Tibial nerve (tissue), 4 donors: ENCODE measurements at regions not wholly inside any gene's neighbourhood (a gene's known extent, or its start where the extent isn't known, plus 50 kb on each side); places are given as distances from the start of the nearest gene placed in this dataset.

Experiments used
- DNase-seq, 2 donors: peaks; one replicate each; pipeline ENCODE4 v3.0.0-alpha.2; 2019; ENCODE audit warnings: low spot score in 2 of 2
- H3K27ac ChIP-seq, 4 donors: fragments of 200-600 bp; sonication (generic) in 3 of 4; one replicate each; pipeline ENCODE4 v1.5.1; 2017 to 2019; ENCODE audit warnings: mild to moderate bottlenecking in 1 of 4
- H3K27me3 ChIP-seq, 2 donors: fragments of 200-600 bp; sonication (generic) in 1 of 2; one replicate each; pipeline versions ENCODE4 v1.5.1 to v1.6.0; 2017 to 2019
- H3K36me3 ChIP-seq, 3 donors: fragments of 200-600 bp; sonication (generic); one replicate each; pipeline ENCODE4 v1.5.1; 2018 to 2019
- H3K4me1 ChIP-seq, 4 donors: fragments of 200-600 bp; sonication (generic) in 3 of 4; one replicate each; pipeline ENCODE4 v1.5.1; 2017 to 2019
- H3K4me3 ChIP-seq, 4 donors: fragments of 200-600 bp; sonication (generic) in 3 of 4; one replicate each; pipeline ENCODE4 v1.5.1; 2017 to 2019; ENCODE audit warnings: mild to moderate bottlenecking in 1 of 4, moderate library complexity in 1 of 4
- H3K9me3 ChIP-seq, 4 donors: fragments of 200-600 bp; sonication (generic) in 3 of 4; one replicate each; pipeline ENCODE4 v1.5.1; 2017 to 2019
- CTCF ChIP-seq, 5 experiments: fragments of 200-600 bp in 3 of 5; fragments of 450-650 bp in 2 of 5; sonication (generic) in 3 of 5; IDR thresholded peaks; one replicate each; pipeline ENCODE4 v1.5.1; 2016 to 2019; ENCODE audit warnings: antibody characterized with exemption in 5 of 5, mild to moderate bottlenecking in 3 of 5, moderate library complexity in 2 of 5
- EP300 ChIP-seq, 2 donors: sonication (generic); formaldehyde crosslinking; IDR thresholded peaks; one replicate each; pipeline ENCODE4 v1.6.1; 2017; ENCODE audit warnings: antibody characterized with exemption in 2 of 2, mild to moderate bottlenecking in 1 of 2
- POLR2A ChIP-seq, 2 donors: fragments of 450-650 bp; IDR thresholded peaks; one replicate each; pipeline ENCODE4 v1.6.1; 2017; ENCODE audit warnings: antibody characterized with exemption in 2 of 2, mild to moderate bottlenecking in 2 of 2, moderate library complexity in 2 of 2
- WGBS, 2 donors: methylation state at CpG; one replicate each; pipeline ENCODE4 v1.1.5; 2018; 5-methylcytosine and 5-hydroxymethylcytosine counted together

- no peak for TF ChIP-seq CTCF (IDR thresholded peaks at IDR 0.05)
- TF ChIP-seq EP300 (IDR thresholded peaks at IDR 0.05), result no peak
- TF ChIP-seq POLR2A (IDR thresholded peaks at IDR 0.05), result no peak
- Histone ChIP-seq H3K27me3 (no peaks in the 10 kb centered on the region), H3K4me1 (no peaks in the 10 kb centered on the region), H3K27ac (no peak overlapping the region), H3K36me3 (no peaks in the 10 kb centered on the region), H3K9me3 (no peaks in the 10 kb centered on the region), H3K4me3 (no peak overlapping the region)
- WGBS, 2 donors, result 71 to 74% methylated on average over 5 of the region's 5 CpGs
- DNase-seq, result no peak
These were observed 325.6 kb downstream of the DEPDC1B start for GRCh38 chr5:60374409-60374808.

GRCh38 chr5:60372786-60373185 is 327.2 kb downstream of the DEPDC1B start:
- Histone ChIP-seq H3K27ac (no peak overlapping the region), H3K4me1 (no peaks in the 10 kb centered on the region), H3K4me3 (no peak overlapping the region), H3K36me3 (no peaks in the 10 kb centered on the region), H3K27me3 (no peaks in the 10 kb centered on the region), H3K9me3 (no peaks in the 10 kb centered on the region)
- WGBS, 2 donors, result 88% methylated on average over 7 of the region's 7 CpGs
- no peak for DNase-seq
- TF ChIP-seq POLR2A (IDR thresholded peaks at IDR 0.05) (no peak), EP300 (IDR thresholded peaks at IDR 0.05) (no peak), CTCF (IDR thresholded peaks at IDR 0.05) (no peak)

DNA sequence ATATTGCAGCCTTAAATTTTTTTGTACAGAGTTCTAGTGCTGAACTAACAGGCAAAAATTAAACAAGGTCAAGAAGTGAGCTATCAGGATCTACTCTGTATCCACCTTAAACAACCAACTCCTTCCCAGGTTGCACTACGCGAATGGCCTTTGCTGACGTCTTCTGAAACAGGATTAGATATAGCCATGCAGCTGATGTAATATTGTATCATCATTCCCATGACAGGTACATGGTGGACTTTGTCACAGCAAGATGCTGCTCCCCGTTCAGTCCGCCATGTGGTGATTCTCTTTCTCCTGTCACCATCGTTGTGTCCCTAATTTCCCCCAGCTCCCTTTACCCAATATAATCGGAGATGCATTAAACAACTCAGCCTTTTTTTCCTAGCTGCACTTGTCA is 328.9 kb downstream of the DEPDC1B start:
- Histone ChIP-seq H3K4me1 (no peaks in the 10 kb centered on the region), H3K9me3 (no peaks in the 10 kb centered on the region), H3K4me3 (no peak overlapping the region), H3K27me3 (no peaks in the 10 kb centered on the region), H3K27ac (no peak overlapping the region), H3K36me3 (no peaks in the 10 kb centered on the region)
- no peak for TF ChIP-seq CTCF (IDR thresholded peaks at IDR 0.05)
- TF ChIP-seq EP300 (IDR thresholded peaks at IDR 0.05), result no peak
- TF ChIP-seq POLR2A (IDR thresholded peaks at IDR 0.05), result no peak
- no peak for DNase-seq
- 82 to 93% methylated on average over 7 of the region's 7 CpGs for WGBS, 2 donors

- Histone ChIP-seq H3K36me3 (no peaks in the 10 kb centered on the region), H3K27ac (no peak overlapping the region), H3K4me1 (no peaks in the 10 kb centered on the region), H3K27me3 (no peaks in the 10 kb centered on the region), H3K9me3 (no peaks in the 10 kb centered on the region), H3K4me3 (no peak overlapping the region)
- TF ChIP-seq POLR2A (IDR thresholded peaks at IDR 0.05), result no peak
- TF ChIP-seq EP300 (IDR thresholded peaks at IDR 0.05), result no peak
- no peak for TF ChIP-seq CTCF (IDR thresholded peaks at IDR 0.05)
- no peak for DNase-seq
- WGBS, 2 donors, result 83 to 90% methylated on average over 5 of the region's 5 CpGs
These were observed 329.5 kb downstream of the DEPDC1B start for GRCh38 chr5:60370508-60370907.

GRCh38 chr5:60369391-60369790 is 330.6 kb downstream of the DEPDC1B start:
- Histone ChIP-seq H3K27me3 (no peaks in the 10 kb centered on the region), H3K4me3 (no peak overlapping the region), H3K4me1 (no peaks in the 10 kb centered on the region), H3K36me3 (no peaks in the 10 kb centered on the region), H3K9me3 (no peaks in the 10 kb centered on the region), H3K27ac (no peak overlapping the region)
- 94 to 99% methylated on average over 4 of the region's 4 CpGs for WGBS, 2 donors
- no peak for DNase-seq
- no peak for TF ChIP-seq CTCF (IDR thresholded peaks at IDR 0.05)
- TF ChIP-seq POLR2A (IDR thresholded peaks at IDR 0.05), result no peak
- TF ChIP-seq EP300 (IDR thresholded peaks at IDR 0.05), result no peak
